HepG2 (cell line): ENCODE measurements at regions not wholly inside any gene's neighbourhood (a gene's known extent, or its start where the extent isn't known, plus 50 kb on each side); places are given as distances from the start of the nearest gene placed in this dataset.

ENCODE experiments used
- ATAC-seq: fragments of 200-7000 bp; cut with Tn5 transposase; 3 replicates; pipeline ENCODE4 v1.9.1; 2020; ENCODE audit warnings: mild to moderate bottlenecking, moderate library complexity
- BruUV-seq: library from RNA; stranded (reverse); fragments of 400-500 nt; replicated peaks from 2 replicates; lab custom pipeline; 2021; lab: Mats Ljungman, UMichigan
- CTCF ChIA-PET: fragments of 300-600 bp; formaldehyde crosslinking; extraction: SDS; loops from one replicate; lab custom pipeline; 2021; ENCODE audit warnings: low total read pairs, inconsistent platforms, low intra/inter-chr PET ratio; lab: Yijun Ruan, JAX
- POLR2A ChIA-PET: fragments of 350-600 bp; sonication (Branson Sonifier 250); formaldehyde crosslinking; loops from one replicate; lab custom pipeline; 2020; ENCODE audit warnings: antibody characterized with exemption, inconsistent platforms; lab: Yijun Ruan, JAX
- DNase-seq: peaks from one replicate; pipeline ENCODE4 v3.0.0-alpha.2; 2015; ENCODE audit warnings: low spot score
- FAIRE-seq: peaks from 3 replicates; lab custom pipeline; 2011; peaks lifted over from hg19 to GRCh38; lab: Jason Lieb, UNC
- H2AFZ ChIP-seq: one replicate; pipeline ENCODE4 v1.6.1; 2011; ENCODE audit warnings: low read length, inconsistent platforms
- H3K27ac ChIP-seq: fragments of 300-600 bp; 3 replicates; pipeline ENCODE4 v1.8.0; 2011; ENCODE audit warnings: mixed run types, mild to moderate bottlenecking, mixed read lengths, low read length, inconsistent platforms; ENCODE audit not compliant: insufficient read depth; ENCODE audit errors: extremely low read length
- H3K27me3 ChIP-seq, 2 experiments: fragments of 200-600 bp in 1 of 2; 2 replicates in 1 of 2; 3 replicates in 1 of 2; pipeline versions ENCODE4 v1.6.0 to v1.8.0; 2011; ENCODE audit warnings: low read length in 2 of 2, mild to moderate bottlenecking in 2 of 2, moderate library complexity in 2 of 2, inconsistent platforms in 1 of 2; ENCODE audit not compliant: insufficient read depth in 2 of 2, control insufficient read depth in 1 of 2
- H3K36me3 ChIP-seq, 2 experiments: fragments of 200-600 bp in 1 of 2; replicated peaks in 1 of 2; 2 replicates in 1 of 2; 3 replicates in 1 of 2; pipeline versions ENCODE4 v1.5.1 to v1.8.0; 2011; ENCODE audit warnings: low read length in 2 of 2, inconsistent platforms in 1 of 2; ENCODE audit not compliant: insufficient read depth in 2 of 2, control insufficient read depth in 1 of 2
- H3K4me1 ChIP-seq: 2 replicates; pipeline ENCODE4 v1.5.1; 2012; ENCODE audit warnings: low read length, inconsistent platforms; ENCODE audit not compliant: insufficient read depth
- H3K4me2 ChIP-seq: 2 replicates; pipeline ENCODE4 v1.6.0; 2011; ENCODE audit warnings: low read depth, low read length, inconsistent platforms
- H3K4me3 ChIP-seq, 3 experiments: fragments of 200-600 bp in 1 of 3; sonication (generic), shearing (Covaris generic) in 1 of 3; replicated peaks in 1 of 3; 2 replicates each; pipeline ENCODE4 v1.5.1; 2011 to 2016; ENCODE audit warnings: low read length in 3 of 3, inconsistent platforms in 2 of 3, low read depth in 2 of 3, mild to moderate bottlenecking in 2 of 3, control low read depth in 1 of 3, mixed read lengths in 1 of 3; ENCODE audit not compliant: insufficient read depth in 1 of 3
- H3K79me2 ChIP-seq: one replicate; pipeline ENCODE4 v1.6.1; 2011; ENCODE audit warnings: low read length, inconsistent platforms; ENCODE audit not compliant: insufficient read depth
- H3K9ac ChIP-seq: 2 replicates; pipeline ENCODE4 v1.6.0; 2011; ENCODE audit warnings: mild to moderate bottlenecking, low read depth, low read length, inconsistent platforms; ENCODE audit not compliant: insufficient read depth
- H3K9me3 ChIP-seq: 2 replicates; pipeline ENCODE4 v1.5.1; 2012; ENCODE audit warnings: mild to moderate bottlenecking, low read length
- H4K20me1 ChIP-seq: 2 replicates; pipeline ENCODE4 v1.6.0; 2011; ENCODE audit warnings: inconsistent platforms, mild to moderate bottlenecking, low read length, moderate library complexity; ENCODE audit not compliant: insufficient read depth
- CEBPB ChIP-seq: IDR thresholded peaks from 2 replicates; pipeline ENCODE4 v1.6.1; 2011; ENCODE audit warnings: low read depth, low read length, improper control_type of control experiment, borderline replicate concordance
- HES4 ChIP-seq: sonication (generic); formaldehyde crosslinking; IDR thresholded peaks from 2 replicates; pipeline ENCODE4 v1.9.0; 2021; ENCODE audit warnings: mild to moderate bottlenecking, missing genetic modification reagents, borderline replicate concordance
- NAIF1 ChIP-seq: sonication (generic); formaldehyde crosslinking; IDR thresholded peaks from 2 replicates; pipeline ENCODE4 v1.5.0; 2020; ENCODE audit warnings: mild to moderate bottlenecking, missing genetic modification reagents, borderline replicate concordance
- NFIB ChIP-seq: sonication (generic); formaldehyde crosslinking; IDR thresholded peaks from 2 replicates; pipeline ENCODE4 v1.9.0; 2021; ENCODE audit warnings: missing genetic modification reagents, mild to moderate bottlenecking, borderline replicate concordance
- NR2C2 ChIP-seq: sonication (generic); formaldehyde crosslinking; IDR thresholded peaks from 2 replicates; pipeline ENCODE4 v1.4.0; 2020; ENCODE audit warnings: missing genetic modification reagents, mild to moderate bottlenecking, moderate library complexity, borderline replicate concordance
- PAF1 ChIP-seq: IDR thresholded peaks from 2 replicates; pipeline ENCODE4 v1.6.1; 2016; ENCODE audit warnings: missing genetic modification reagents, missing compliant biosample characterization
- SKI ChIP-seq: fragments of 450-650 bp; IDR thresholded peaks from one replicate; pipeline ENCODE4 v1.6.1; 2018; ENCODE audit warnings: mild to moderate bottlenecking; ENCODE audit not compliant: partially characterized antibody
- TERF1 ChIP-seq: sonication (generic); formaldehyde crosslinking; IDR thresholded peaks from 2 replicates; pipeline ENCODE4 v1.8.0; 2022; ENCODE audit warnings: mild to moderate bottlenecking, missing genetic modification reagents, moderate library complexity
- ZNF773 ChIP-seq: sonication (generic); formaldehyde crosslinking; IDR thresholded peaks from 2 replicates; pipeline ENCODE4 v1.4.0; 2020; ENCODE audit warnings: missing genetic modification reagents, borderline replicate concordance
- ZNF841 ChIP-seq: sonication (generic); formaldehyde crosslinking; IDR thresholded peaks from 2 replicates; pipeline ENCODE4 v1.8.1; 2023; ENCODE audit warnings: missing genetic modification reagents, borderline replicate concordance
- WGBS: methylation state at CpG from one replicate; pipeline ENCODE4 v1.1.6; 2017; ENCODE audit warnings: low lambda C conversion rate; 5-methylcytosine and 5-hydroxymethylcytosine counted together
- in situ Hi-C: cut with HindIII; loops from 2 replicates; pipeline ENCODE4 v1.10.0; 2017; ENCODE audit warnings: low pct_unique_long_range_greater_than_20kb; ENCODE audit not compliant: extremely low pct_ligation_motif_present
- intact Hi-C: fragments of 100-400 bp; cut with micrococcal nuclease; formaldehyde crosslinking; loops from one replicate; pipeline ENCODE4 v1.10.0; 2022; ENCODE audit not compliant: unreplicated experiment

- BruUV-seq: no TSS peak
- Histone ChIP-seq H3K27ac (no peak overlapping the region), H3K9ac (no peak overlapping the region), H3K79me2 (no peaks in the 10 kb centered on the region), H4K20me1 (no peaks in the 10 kb centered on the region), H3K36me3 (no peaks in the 10 kb centered on the region), H3K4me2 (no peak overlapping the region), H3K9me3 (no peaks in the 10 kb centered on the region), H3K4me3 (no peak overlapping the region), H2AFZ (no peak overlapping the region), H3K27me3 (no peaks in the 10 kb centered on the region), H3K4me1 (no peaks in the 10 kb centered on the region)
- no peak for ATAC-seq
- intact Hi-C loops (no loop called here), in situ Hi-C loops (no loop called here)
- ChIA-PET POLR2A (no interaction called here), CTCF (no interaction called here)
- TF ChIP-seq HES4 (no peak), SKI (no peak), NFIB (CRISPR knock-in tag) (no peak), ZNF773 (no peak), ZNF841 (CRISPR knock-in tag) (no peak), TERF1 (CRISPR knock-in tag) (no peak), NAIF1 (CRISPR knock-in tag) (no peak), NR2C2 (CRISPR knock-in tag) (no peak), PAF1 (CRISPR knock-in tag) (no peak), CEBPB (no peak)
- FAIRE-seq: no peak
- WGBS: 29% methylated on average over 8 of the region's 8 CpGs
- no peak for DNase-seq
These were observed 164.8 kb upstream of the DTNBP1 start for GRCh38 chr6:15827496-15828255.
